Thoracic aorta (tissue), 2 donors: ENCODE measurements at regions not wholly inside any gene's neighbourhood (a gene's known extent, or its start where the extent isn't known, plus 50 kb on each side); places are given as distances from the start of the nearest gene placed in this dataset.

Experiments used
- ATAC-seq: fragments of 150-250 bp; one replicate; pipeline ENCODE4 v1.8.0; 2017; ENCODE audit warnings: low read depth; ENCODE audit not compliant: insufficient number of reproducible peaks, low FRiP score
- DNase-seq: peaks from one replicate; pipeline ENCODE4 v3.0.0-alpha.2; 2020; ENCODE audit warnings: low spot score
- H3K27ac ChIP-seq, 2 donors: fragments of 200-600 bp; sonication (generic); 1 replicate in 1 of 2; 2 replicates in 1 of 2; pipeline ENCODE4 v1.5.1; 2016; ENCODE audit warnings: mild to moderate bottlenecking in 2 of 2, moderate library complexity in 2 of 2
- H3K27me3 ChIP-seq: fragments of 200-600 bp; sonication (generic); replicated peaks from 2 replicates; pipeline ENCODE4 v1.6.0; 2016; ENCODE audit warnings: mild to moderate bottlenecking; ENCODE audit not compliant: insufficient read depth
- H3K36me3 ChIP-seq: fragments of 200-600 bp; sonication (generic); one replicate; pipeline ENCODE4 v1.5.1; 2016
- H3K4me1 ChIP-seq, 2 donors: fragments of 200-600 bp; sonication (generic); 1 replicate in 1 of 2; 2 replicates in 1 of 2; pipeline versions ENCODE4 v1.5.1 to v1.6.0; 2016; ENCODE audit warnings: low read depth in 2 of 2, mild to moderate bottlenecking in 1 of 2; ENCODE audit not compliant: control insufficient read depth in 1 of 2
- H3K4me3 ChIP-seq: fragments of 200-600 bp; sonication (generic); 2 replicates; pipeline ENCODE4 v1.5.1; 2016; ENCODE audit warnings: mild to moderate bottlenecking
- H3K9me3 ChIP-seq: fragments of 200-600 bp; sonication (generic); 2 replicates; pipeline ENCODE4 v1.5.1; 2016
- TF ChIP-seq, protein P1 (sequence below): fragments of 200-600 bp; sonication (generic); IDR thresholded peaks from one replicate; pipeline ENCODE4 v1.5.1; 2019; ENCODE audit warnings: antibody characterized with exemption

DNA sequence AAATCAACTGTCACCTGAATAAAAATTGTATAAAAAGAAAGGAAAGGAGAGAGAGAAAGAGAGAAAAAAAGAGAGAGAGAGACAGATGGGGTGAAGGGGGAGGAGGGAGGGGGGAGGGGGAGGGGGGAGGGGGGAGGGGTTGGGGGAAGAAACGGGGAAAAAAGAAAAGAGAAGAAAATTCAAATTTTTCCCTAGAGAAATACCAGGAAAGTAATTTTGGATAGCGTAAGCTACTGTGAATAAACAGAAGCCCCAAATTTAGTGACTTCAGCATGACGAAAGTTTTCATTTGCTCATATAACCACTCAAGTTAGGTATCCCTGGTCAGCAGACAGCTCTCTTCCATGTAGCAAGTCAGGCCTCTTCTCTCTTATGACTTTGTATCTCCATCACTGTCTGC, 289.4 kb upstream of the MYOCD start:
- H3K4me1 ChIP-seq: peaks cover 0 to 3% of the 10 kb centered on the region in 2 donors

DNA sequence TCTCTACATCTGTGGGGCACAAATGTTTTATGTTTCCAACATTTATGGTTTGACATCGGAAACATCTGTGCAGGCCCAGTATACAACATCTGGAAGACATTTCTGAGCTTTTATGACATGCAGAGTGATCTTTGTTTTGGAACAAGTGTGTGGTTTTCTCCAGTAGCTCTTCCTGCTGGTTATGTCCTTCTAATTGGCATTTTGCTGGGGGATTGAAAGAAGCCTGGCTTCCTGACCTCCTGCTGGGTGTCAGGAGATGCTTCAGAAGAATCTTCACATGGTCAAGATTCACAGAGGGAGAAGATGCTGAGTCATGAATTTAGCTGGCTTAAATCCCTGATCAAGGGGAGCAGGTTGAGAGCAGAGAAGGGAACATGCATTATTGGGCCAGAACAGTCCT, 279.5 kb upstream of the MYOCD start:
- Histone ChIP-seq H3K27me3 (no peaks in the 10 kb centered on the region), H3K36me3 (no peaks in the 10 kb centered on the region), H3K27ac (no peak overlapping the region), H3K4me3 (no peak overlapping the region), H3K9me3 (no peaks in the 10 kb centered on the region), H3K4me1 (peaks cover 0 to 10% of the 10 kb centered on the region in 2 donors)
- no peak for DNase-seq
- no peak for ATAC-seq
- TF ChIP-seq, protein P1, sequence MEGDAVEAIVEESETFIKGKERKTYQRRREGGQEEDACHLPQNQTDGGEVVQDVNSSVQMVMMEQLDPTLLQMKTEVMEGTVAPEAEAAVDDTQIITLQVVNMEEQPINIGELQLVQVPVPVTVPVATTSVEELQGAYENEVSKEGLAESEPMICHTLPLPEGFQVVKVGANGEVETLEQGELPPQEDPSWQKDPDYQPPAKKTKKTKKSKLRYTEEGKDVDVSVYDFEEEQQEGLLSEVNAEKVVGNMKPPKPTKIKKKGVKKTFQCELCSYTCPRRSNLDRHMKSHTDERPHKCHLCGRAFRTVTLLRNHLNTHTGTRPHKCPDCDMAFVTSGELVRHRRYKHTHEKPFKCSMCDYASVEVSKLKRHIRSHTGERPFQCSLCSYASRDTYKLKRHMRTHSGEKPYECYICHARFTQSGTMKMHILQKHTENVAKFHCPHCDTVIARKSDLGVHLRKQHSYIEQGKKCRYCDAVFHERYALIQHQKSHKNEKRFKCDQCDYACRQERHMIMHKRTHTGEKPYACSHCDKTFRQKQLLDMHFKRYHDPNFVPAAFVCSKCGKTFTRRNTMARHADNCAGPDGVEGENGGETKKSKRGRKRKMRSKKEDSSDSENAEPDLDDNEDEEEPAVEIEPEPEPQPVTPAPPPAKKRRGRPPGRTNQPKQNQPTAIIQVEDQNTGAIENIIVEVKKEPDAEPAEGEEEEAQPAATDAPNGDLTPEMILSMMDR: no peak

More for the DNA sequence above, 289.4 kb upstream of the MYOCD start:
- Histone ChIP-seq H3K4me3 (no peak overlapping the region), H3K27me3 (no peaks in the 10 kb centered on the region), H3K36me3 (no peaks in the 10 kb centered on the region), H3K9me3 (no peaks in the 10 kb centered on the region), H3K27ac (no peak overlapping the region)
- TF ChIP-seq, protein P1: no peak
- ATAC-seq (no peak), DNase-seq (no peak)

DNA sequence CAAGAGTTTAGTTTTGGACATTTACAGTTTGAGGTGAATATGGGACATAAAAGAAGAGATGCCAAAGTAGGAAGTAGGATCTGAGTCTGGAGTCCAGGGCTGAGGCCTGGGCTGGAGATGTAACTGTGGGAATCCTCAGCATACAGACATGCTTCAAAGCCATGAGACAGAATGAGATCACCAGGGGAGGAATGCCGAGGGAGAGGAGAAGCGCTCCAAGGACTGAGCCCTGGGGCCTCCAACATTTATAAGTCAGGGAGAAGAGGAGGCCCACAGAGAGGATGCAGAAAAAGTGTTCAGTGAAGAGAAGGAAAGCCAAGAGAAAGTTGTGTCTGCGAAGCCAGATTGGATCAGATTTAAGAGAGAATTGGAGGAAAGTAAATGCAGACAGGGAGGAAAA, 277.5 kb upstream of the MYOCD start:
- Histone ChIP-seq H3K9me3 (no peaks in the 10 kb centered on the region), H3K27ac (no peak overlapping the region), H3K27me3 (no peaks in the 10 kb centered on the region), H3K36me3 (no peaks in the 10 kb centered on the region), H3K4me1 (peaks cover 0 to 19% of the 10 kb centered on the region in 2 donors), H3K4me3 (no peak overlapping the region)
- no peak for DNase-seq
- TF ChIP-seq, protein P1: no peak
- ATAC-seq: no peak

DNA sequence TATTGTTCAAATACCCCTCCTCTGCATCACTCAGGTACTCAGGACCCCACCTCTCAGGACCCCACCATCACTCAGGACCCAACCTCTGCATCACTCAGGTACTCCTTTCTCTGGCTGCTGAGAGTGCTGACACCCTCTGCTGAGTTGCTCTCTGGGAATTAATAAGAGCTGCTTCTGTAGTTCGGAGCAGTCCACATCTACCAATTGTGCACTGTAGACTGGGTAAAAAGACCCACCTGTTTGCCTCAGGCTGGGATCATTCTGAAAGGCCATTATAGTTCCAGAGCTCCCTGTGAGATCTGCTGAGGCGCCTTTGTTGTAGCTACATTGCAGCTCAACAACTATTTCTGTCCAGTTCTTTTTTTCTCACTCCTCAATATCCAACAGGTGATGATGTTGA, 276.3 kb upstream of the MYOCD start:
- ATAC-seq: no peak
- TF ChIP-seq, protein P1: no peak
- Histone ChIP-seq H3K9me3 (no peaks in the 10 kb centered on the region), H3K4me3 (no peak overlapping the region), H3K27me3 (no peaks in the 10 kb centered on the region), H3K4me1 (peaks cover 0 to 19% of the 10 kb centered on the region in 2 donors), H3K36me3 (no peaks in the 10 kb centered on the region), H3K27ac (no peak overlapping the region)
- no peak for DNase-seq

DNA sequence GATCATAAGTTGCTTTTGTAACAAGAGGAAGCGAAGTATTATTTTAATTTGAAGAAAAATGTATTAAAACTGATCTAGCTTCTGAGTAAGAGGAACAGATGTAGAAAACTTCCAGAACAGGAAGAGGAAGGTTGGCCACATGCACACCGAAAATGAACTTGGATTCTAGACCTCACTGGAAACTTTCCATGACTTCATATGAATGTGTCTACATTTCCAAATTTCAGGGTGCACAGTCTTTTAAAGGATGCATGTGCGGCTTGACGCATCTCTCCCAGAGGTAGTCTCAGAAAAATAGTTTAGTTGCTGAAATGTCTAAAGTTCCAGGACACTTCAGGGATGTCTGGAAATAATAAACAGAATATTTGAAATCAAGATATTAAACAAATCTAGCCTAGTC, 275.1 kb upstream of the MYOCD start:
- Histone ChIP-seq H3K4me3 (no peak overlapping the region), H3K4me1 (peaks cover 0 to 19% of the 10 kb centered on the region in 2 donors), H3K27ac (peak overlapping the region in 1 of 2 donors; percentile 27), H3K36me3 (no peaks in the 10 kb centered on the region), H3K27me3 (no peaks in the 10 kb centered on the region), H3K9me3 (no peaks in the 10 kb centered on the region)
- no peak for ATAC-seq
- TF ChIP-seq, protein P1: no peak
- no peak for DNase-seq
